H7 (cell line): ENCODE measurements at regions not wholly inside any gene's neighbourhood (a gene's known extent, or its start where the extent isn't known, plus 50 kb on each side); places are given as distances from the start of the nearest gene placed in this dataset.

Experiments used
- DNase-seq: peaks from one replicate; pipeline ENCODE4 v3.0.0; 2012
- H3K27me3 ChIP-seq: 2 replicates; pipeline ENCODE4 v1.6.0; 2011; ENCODE audit warnings: mild to moderate bottlenecking, low read length; ENCODE audit not compliant: control insufficient read depth, insufficient read depth
- H3K36me3 ChIP-seq: replicated peaks from 2 replicates; pipeline ENCODE4 v1.5.1; 2011; ENCODE audit warnings: low read length; ENCODE audit not compliant: control insufficient read depth, insufficient read depth
- H3K4me3 ChIP-seq: 2 replicates; pipeline ENCODE4 v1.5.1; 2011; ENCODE audit warnings: low read depth, mild to moderate bottlenecking, control low read depth, low read length, moderate library complexity; ENCODE audit not compliant: insufficient read depth

DNA sequence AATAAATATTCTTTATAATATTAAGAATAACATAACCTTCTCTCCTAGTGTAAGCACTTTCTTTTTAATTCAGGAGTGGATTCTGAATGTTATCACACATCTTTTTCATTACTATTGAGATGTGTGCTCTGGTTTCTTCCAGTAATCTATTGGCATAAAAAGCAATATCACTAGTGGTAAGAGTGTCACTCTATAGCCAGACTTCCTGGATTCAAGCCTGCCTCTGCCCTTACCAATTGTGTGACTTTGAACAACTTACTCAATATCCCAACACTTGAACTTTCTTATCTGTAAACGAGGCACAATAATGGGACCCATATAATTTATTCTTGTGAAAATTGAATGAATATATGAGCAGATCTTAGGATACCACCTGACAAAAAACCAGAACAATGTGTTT lies 71.0 kb downstream of the SEM1 start:
- Histone ChIP-seq H3K36me3 (no peaks in the 10 kb centered on the region), H3K4me3 (no peak overlapping the region), H3K27me3 (no peaks in the 10 kb centered on the region)
- no peak for DNase-seq

DNA sequence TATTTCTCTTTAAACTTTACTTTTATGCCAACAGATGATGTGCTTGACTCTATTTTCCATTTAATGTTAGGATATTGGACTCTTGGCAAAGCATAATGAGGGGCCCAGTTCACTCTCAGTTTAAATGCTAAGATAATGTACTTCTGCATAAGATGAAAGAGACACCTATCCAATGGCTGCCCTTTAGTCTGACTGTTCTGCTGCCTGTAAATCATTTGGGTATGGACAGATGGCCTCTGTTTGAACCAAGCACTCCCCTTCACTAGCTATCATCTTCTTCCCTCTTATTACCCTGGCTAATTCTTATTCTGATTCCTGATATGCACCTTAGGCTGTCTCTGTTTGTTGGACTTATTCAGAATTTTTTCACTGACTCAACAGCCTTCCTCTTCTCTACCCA lies 72.1 kb downstream of the SEM1 start:
- Histone ChIP-seq H3K4me3 (no peak overlapping the region), H3K36me3 (no peaks in the 10 kb centered on the region), H3K27me3 (no peaks in the 10 kb centered on the region)
- DNase-seq, result no peak

DNA sequence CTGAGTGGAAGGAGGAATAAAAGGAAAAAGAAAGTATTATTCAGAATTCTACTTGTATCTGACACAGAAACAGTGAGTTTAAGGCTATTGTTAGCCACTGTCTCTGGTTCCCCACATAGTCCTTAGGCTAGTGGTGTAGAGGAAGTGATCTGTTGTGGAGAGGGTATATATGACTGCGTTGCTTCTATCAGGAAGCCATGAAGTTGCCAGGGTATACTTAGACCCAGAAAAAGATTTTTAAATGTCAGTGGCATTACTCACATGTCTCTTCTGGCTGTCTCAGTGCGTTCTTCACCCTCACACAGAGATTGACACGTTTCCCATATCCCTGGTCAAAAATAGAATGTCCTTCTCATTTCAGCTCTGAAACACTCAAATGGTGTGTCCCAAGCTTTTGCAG lies 72.7 kb downstream of the SEM1 start:
- H3K4me3 ChIP-seq, result no peak overlapping the region
- no peaks in the 10 kb centered on the region for H3K27me3 ChIP-seq
- DNase-seq, result no peak
- no peaks in the 10 kb centered on the region for H3K36me3 ChIP-seq

DNA sequence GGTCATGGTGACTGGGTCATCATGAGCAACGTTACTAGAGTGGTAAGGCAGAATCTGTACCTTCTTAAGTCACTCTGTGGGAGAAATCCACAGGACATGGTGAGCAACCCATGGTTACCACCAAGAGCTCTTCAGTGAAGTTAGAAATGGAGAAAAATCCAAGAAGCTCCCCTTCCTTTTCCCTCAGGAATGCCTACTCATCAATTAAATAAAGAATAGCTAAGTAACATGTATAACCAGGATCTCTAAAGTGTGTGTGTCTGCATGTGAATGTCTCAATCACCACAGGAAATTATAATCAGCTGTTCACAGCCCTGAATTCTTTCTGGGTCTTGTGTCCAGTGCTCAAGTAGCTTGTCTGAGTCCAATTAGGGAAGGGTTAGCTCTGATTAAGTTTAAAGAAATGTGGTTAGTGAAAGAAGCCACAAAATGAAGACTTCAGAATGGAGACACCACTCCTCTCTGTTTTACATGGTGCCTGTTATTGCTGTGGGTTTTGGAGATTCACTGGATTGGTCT lies 73.2 kb downstream of the SEM1 start:
- Histone ChIP-seq H3K27me3 (no peaks in the 10 kb centered on the region), H3K36me3 (no peaks in the 10 kb centered on the region), H3K4me3 (no peak overlapping the region)
- DNase-seq, result no peak

DNA sequence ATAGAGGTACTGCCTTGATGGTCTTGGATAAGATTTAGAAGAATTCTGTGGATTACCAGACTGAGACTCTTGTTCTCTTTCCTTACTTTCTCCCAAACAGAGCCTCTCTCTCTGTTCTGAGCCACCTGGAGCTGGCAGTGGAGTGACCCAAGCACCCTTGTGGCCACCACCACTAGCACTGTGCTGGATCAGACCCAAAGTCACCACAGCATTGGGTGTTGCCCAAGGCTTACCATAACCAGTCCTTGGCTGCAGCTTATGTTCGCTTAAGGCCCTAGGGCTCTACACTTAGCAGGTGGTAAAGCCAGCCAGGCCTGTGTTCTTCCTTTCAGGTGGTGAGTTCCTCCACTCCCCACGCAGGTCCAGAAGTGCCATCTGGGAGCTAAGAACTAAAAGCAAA lies 79.8 kb downstream of the SEM1 start:
- H3K4me3 ChIP-seq, result no peak overlapping the region
- no peak for DNase-seq
- no peaks in the 10 kb centered on the region for H3K27me3 ChIP-seq
- H3K36me3 ChIP-seq, result no peaks in the 10 kb centered on the region

DNA sequence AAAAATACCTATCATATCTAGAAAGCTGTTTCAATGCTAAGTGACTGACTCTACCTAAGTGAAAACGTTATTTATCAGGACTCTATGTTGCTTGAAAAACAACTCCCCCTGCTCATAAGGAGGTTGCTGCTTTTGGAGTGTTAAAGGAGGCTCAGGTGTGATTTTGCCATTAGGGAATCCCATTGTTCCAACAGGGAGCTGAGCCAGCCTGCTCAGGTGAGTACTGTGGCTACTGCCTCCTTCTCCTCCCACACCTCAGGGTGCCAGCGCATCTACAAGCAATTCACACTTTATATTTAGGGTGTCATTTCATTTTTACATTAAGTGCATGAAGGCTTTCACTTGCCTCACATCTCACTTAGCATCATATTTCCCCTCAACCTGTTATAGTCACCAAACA lies 84.7 kb downstream of the SEM1 start:
- H3K4me3 ChIP-seq, result no peak overlapping the region
- H3K36me3 ChIP-seq, result no peaks in the 10 kb centered on the region
- DNase-seq, result no peak
- no peaks in the 10 kb centered on the region for H3K27me3 ChIP-seq

DNA sequence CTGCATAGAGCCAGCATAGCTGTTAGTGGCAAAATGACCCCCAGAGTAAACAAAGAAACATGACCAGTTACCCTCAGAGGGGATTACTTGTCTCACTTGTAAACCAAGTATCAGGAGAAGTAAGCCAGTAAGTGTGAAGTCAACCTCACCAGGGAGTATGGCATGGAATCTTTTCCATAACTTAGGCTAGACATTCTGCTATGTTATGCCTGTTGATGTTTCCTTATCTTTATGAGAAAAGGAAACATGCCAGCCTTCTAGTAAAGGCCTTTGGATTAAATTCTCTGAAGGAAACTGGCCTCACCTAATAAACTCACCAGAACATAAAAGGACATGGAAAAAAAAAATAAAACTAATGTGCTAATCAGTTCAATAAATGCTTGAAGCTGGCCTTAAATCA lies 87.7 kb downstream of the SEM1 start:
- no peaks in the 10 kb centered on the region for H3K27me3 ChIP-seq
- no peaks in the 10 kb centered on the region for H3K36me3 ChIP-seq
- no peak overlapping the region for H3K4me3 ChIP-seq
- no peak for DNase-seq

DNA sequence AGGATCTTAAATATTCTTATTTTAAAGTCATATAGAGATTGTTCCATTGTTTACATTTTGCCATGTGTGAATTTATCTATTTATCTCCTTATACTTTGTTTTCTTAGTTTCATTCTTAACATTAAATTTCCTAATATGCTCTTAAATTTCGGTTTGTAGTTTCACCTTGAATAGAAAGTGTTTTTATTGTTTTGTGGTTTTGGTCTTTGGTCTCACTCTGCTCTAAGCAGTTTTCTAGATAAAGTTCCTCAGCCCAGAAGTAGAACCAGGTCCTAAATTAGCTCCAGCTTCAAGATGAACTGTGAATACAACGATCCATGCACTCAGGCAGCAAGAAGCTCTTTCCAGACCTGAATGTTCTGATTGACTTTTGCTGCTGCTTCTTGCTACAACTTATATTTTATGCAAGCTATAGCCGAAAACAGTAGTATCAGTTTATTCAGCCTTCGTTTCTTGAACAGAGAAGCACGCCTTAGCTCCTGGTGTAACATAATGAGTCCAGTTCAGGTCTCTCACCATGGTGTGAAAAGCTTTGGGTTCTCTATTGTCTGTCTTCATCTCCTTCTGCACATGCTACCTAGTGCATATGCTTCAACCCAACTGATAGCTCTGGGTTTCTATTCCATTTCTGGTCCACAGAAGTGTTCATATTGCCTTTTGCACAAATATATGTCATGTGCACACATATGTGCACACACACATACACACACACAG lies 95.3 kb downstream of the SEM1 start:
- no peak for DNase-seq
- H3K27me3 ChIP-seq, result no peaks in the 10 kb centered on the region

DNA sequence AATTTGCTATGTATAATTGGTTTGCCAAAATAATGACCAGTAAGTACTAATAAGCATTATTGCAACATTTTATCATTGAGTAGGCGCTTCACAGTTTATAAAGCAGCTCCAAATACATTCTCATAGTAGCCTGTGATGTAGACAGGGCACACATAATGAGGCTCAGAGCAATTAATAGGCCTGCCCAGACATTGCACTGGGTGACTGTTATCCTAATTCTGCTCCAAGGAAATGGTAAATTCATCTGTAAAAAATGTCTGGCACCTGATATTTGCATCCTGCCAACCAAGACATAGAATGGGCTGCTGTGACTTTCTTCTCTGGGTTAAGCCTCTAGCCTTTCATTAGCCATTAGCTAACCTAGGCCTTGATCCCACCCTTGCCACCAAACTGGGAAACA lies 97.6 kb downstream of the SEM1 start:
- DNase-seq, result no peak
- no peak overlapping the region for H3K4me3 ChIP-seq
- no peaks in the 10 kb centered on the region for H3K36me3 ChIP-seq
- no peaks in the 10 kb centered on the region for H3K27me3 ChIP-seq

More for the DNA sequence above, 95.3 kb downstream of the SEM1 start:
- no peaks in the 10 kb centered on the region for H3K36me3 ChIP-seq
- no peak overlapping the region for H3K4me3 ChIP-seq

DNA sequence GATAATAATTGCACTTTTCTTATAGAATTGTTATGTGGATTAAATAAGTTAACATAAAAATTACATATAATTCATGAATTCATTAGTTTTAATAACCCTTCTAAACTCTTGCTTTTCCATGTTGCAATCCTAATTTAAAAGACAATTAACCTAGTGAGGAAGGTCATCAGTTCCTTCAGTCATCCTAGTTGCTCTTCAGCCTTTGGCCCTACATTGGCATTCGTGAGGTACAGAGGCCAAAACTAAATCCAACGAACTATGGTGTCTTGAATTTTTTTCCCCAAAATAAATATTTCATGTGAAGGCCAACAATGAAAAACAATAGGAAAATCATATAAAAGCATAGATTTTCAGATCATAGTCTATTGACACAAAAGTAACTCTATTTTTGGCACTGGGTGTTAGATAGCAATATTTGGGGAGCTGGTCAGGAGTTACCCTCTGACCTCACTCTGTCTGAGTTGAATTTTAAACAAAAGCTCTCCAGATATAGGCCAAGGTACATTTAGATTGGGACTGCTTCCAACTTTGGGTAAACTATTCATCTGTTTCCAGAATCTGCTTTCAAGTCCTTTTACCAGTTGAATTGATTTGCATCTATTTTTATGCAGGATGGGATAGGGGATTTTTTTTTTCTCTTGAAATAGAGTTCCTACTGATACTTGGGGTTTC lies 104.5 kb downstream of the SEM1 start:
- Histone ChIP-seq H3K36me3 (no peaks in the 10 kb centered on the region), H3K4me3 (no peak overlapping the region), H3K27me3 (no peaks in the 10 kb centered on the region)
- no peak for DNase-seq

DNA sequence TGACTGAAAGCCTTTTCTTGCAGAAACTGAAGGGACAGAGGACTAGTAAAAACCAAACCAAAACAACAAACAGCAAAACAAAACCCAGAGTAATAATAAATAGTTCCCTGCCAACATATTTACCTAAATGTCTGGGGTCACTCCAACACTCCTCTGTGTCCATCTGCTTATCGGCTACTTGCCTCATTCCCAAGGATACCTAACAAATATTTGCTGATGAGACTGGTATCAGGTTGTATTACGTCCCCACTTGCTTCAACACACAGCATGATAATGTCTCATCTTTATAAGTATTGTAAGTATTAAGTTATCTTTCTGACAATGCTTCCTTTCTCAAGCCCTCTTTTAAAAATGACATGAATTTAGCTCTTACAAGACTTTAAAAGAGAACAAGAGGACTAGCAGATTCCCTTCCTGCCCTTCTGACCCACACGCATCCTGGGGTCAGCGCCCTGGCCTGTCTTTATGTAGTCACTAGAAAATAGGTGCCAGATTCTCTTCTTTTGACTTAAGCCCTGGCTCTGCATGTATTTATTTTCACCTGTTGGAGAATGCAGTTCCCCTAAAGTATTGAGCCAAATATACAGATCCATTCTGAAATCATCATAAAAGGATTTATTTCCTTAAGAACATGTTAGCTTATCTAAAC lies 110.2 kb downstream of the SEM1 start:
- no peak for DNase-seq
- H3K27me3 ChIP-seq, result no peaks in the 10 kb centered on the region
- H3K4me3 ChIP-seq, result no peak overlapping the region
- no peaks in the 10 kb centered on the region for H3K36me3 ChIP-seq

DNA sequence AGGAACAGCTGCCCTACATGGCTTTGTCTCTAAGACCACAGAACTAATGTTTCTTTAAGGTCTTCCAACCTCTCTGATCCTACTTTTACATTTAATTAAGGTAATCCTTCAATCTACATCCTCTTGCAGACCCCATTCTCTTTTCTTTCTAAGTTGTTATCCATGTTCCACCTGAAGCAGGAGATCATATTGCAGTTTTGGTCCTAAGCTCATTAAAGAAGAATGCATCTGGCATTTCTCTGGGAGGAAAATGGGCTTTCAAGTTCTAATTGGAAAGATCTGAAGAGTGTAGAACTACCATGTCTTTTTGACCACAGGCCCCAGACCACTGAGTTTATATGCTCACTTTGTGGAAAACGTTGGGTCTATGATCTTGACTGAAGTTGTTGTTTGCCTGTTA lies 111.2 kb downstream of the SEM1 start:
- DNase-seq, result no peak
- Histone ChIP-seq H3K4me3 (no peak overlapping the region), H3K27me3 (no peaks in the 10 kb centered on the region), H3K36me3 (no peaks in the 10 kb centered on the region)

DNA sequence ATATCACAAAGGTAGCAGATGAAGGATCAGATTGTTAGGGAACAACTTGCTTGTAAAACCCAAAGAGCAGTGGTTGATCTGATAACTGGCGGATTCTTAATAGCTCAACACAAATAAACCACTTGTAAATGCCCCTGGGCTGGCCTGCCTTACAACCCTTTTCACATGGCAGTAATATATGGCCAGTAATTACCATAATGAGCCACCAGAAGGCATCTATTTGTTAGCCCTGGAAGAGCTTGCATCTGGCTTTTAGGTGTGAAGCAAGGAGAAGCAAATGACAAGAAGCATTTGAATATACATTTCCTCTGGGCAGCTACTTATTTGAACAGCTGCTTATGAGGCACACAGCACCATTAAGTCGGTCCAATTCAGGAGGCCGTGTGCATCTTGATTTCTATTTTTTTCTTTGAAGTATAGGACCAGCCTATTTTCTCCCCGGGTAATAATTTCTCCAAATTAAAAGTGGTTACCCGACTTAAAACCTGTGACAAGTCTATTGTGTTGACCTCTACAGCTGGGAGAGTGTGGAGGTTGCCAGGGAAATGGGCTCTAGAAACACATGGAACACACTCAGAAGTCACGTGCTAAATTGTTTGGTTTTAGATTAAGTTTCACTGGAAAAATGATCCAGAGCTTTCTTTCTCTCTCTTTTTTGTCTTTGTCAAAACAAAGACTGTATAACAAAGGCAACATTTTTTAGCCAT lies 113.4 kb downstream of the SEM1 start:
- Histone ChIP-seq H3K27me3 (no peaks in the 10 kb centered on the region), H3K36me3 (no peaks in the 10 kb centered on the region), H3K4me3 (no peak overlapping the region)
- no peak for DNase-seq

DNA sequence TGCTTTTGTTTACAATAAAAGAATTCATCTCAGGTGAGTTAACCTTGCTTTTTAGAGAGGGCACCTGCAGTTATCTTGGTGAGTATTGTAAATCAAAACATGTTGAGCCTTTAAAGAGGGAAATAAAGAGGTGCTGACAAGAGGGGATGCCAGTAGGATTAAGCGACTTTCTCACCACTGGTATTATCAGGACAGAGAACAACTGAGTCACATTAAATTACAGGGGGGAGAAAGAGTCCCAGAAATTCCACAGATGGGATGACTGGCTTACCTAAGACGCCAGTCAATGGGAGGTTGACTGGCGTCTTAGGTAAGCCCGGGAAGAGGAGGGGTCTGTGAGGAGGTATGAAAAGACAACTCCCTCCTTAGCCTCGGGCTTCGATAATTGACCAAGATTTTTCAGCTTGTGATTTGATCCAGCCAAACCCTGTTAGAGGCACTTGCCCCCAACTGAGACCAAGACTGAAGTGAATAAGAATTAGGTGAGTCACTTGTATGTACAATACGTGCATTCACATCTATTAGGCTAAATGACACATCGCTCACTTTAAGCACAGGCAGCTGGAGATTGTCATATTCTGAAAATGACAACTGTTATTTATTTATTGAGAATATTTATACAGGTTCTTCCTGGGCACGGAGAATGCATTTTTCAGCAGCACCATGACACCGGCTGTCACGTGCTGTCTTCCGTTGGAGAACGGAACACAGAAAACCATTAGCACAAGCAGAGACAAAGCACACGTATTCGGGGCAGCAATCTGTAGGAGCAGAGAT lies 117.6 kb downstream of the SEM1 start:
- peak; percentile 16 for DNase-seq
- H3K4me3 ChIP-seq, result no peak overlapping the region
- no peaks in the 10 kb centered on the region for H3K27me3 ChIP-seq
- no peaks in the 10 kb centered on the region for H3K36me3 ChIP-seq
